Parathyroid adenoma (tissue), 2 donors: ENCODE measurements at regions not wholly inside any gene's neighbourhood (a gene's known extent, or its start where the extent isn't known, plus 50 kb on each side); places are given as distances from the start of the nearest gene placed in this dataset.
"Not testable (repeated sequence)": the region's sequence is repeated elsewhere in the genome, so short reads cannot be mapped to it uniquely, and the experiment has no call there.

ENCODE experiments used
- H2AFZ ChIP-seq: fragments of 300-600 bp; sonication (generic); one replicate; pipeline ENCODE4 v1.7.0; 2017; ENCODE audit warnings: antibody characterized with exemption, mild to moderate bottlenecking
- H3K27ac ChIP-seq: fragments of 300-600 bp; sonication (generic); one replicate; pipeline ENCODE4 v1.7.0; 2017
- H3K27me3 ChIP-seq: fragments of 300-600 bp; sonication (generic); one replicate; pipeline ENCODE4 v1.7.0; 2017; ENCODE audit warnings: low read length; ENCODE audit not compliant: control insufficient read depth, insufficient read depth
- H3K36me3 ChIP-seq: fragments of 300-600 bp; sonication (generic); one replicate; pipeline ENCODE4 v1.7.0; 2017; ENCODE audit warnings: low read length; ENCODE audit not compliant: control insufficient read depth, insufficient read depth
- H3K4me1 ChIP-seq: fragments of 300-600 bp; sonication (generic); one replicate; pipeline ENCODE4 v1.7.0; 2017; ENCODE audit warnings: control low read depth
- H3K4me2 ChIP-seq: fragments of 300-600 bp; sonication (generic); one replicate; pipeline ENCODE4 v1.7.0; 2017; ENCODE audit warnings: low read length
- H3K4me3 ChIP-seq: fragments of 300-600 bp; sonication (generic); one replicate; pipeline ENCODE4 v1.7.0; 2017; ENCODE audit warnings: low read depth, low read length
- H3K79me2 ChIP-seq: fragments of 300-600 bp; sonication (generic); one replicate; pipeline ENCODE4 v1.7.0; 2017; ENCODE audit warnings: control low read depth
- H3K9ac ChIP-seq: fragments of 300-600 bp; sonication (generic); one replicate; pipeline ENCODE4 v1.7.0; 2017; ENCODE audit warnings: mild to moderate bottlenecking
- H3K9me3 ChIP-seq: fragments of 300-600 bp; sonication (generic); one replicate; pipeline ENCODE4 v1.7.0; 2017; ENCODE audit warnings: low read length; ENCODE audit not compliant: control insufficient read depth
- TF ChIP-seq, protein P1 (sequence below): fragments of 300-600 bp; sonication (generic); IDR thresholded peaks from one replicate; pipeline ENCODE4 v1.7.0; 2017; ENCODE audit warnings: antibody characterized with exemption, mild to moderate bottlenecking
- donor health status: primary hyperparathyroidism.

DNA sequence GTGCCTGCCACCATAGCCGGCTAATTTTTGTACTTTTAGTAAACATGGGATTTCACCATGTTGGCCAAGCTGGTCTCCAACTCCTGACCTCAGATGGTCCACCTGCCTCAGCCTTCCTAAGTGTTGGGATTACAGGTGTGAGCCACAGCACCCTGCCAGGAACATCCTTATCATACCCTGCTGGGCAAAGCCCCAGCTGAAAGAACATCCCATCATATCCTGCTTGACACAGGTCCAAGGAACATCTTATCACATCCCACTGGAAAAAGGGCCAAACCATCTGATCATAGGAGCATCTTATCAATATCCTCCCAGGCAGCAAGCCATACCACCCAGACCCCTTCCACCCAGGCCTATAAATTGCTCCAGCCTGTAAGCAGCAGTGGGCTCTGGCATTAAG lies 1109.2 kb upstream of the CDH8 start:
- no peaks in the 10 kb centered on the region for H3K36me3 ChIP-seq
- TF ChIP-seq, protein P1, sequence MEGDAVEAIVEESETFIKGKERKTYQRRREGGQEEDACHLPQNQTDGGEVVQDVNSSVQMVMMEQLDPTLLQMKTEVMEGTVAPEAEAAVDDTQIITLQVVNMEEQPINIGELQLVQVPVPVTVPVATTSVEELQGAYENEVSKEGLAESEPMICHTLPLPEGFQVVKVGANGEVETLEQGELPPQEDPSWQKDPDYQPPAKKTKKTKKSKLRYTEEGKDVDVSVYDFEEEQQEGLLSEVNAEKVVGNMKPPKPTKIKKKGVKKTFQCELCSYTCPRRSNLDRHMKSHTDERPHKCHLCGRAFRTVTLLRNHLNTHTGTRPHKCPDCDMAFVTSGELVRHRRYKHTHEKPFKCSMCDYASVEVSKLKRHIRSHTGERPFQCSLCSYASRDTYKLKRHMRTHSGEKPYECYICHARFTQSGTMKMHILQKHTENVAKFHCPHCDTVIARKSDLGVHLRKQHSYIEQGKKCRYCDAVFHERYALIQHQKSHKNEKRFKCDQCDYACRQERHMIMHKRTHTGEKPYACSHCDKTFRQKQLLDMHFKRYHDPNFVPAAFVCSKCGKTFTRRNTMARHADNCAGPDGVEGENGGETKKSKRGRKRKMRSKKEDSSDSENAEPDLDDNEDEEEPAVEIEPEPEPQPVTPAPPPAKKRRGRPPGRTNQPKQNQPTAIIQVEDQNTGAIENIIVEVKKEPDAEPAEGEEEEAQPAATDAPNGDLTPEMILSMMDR: no peak
- H3K27me3 ChIP-seq: no peaks in the 10 kb centered on the region
- H3K4me1 ChIP-seq: no peaks in the 10 kb centered on the region
- H3K27ac ChIP-seq: no peak overlapping the region
- no peaks in the 10 kb centered on the region for H3K79me2 ChIP-seq
- no peak overlapping the region for H3K4me3 ChIP-seq
- H3K9ac ChIP-seq: no peak overlapping the region
- no peak overlapping the region for H3K4me2 ChIP-seq
- H2AFZ ChIP-seq: no peak overlapping the region
- no peaks in the 10 kb centered on the region for H3K9me3 ChIP-seq

DNA sequence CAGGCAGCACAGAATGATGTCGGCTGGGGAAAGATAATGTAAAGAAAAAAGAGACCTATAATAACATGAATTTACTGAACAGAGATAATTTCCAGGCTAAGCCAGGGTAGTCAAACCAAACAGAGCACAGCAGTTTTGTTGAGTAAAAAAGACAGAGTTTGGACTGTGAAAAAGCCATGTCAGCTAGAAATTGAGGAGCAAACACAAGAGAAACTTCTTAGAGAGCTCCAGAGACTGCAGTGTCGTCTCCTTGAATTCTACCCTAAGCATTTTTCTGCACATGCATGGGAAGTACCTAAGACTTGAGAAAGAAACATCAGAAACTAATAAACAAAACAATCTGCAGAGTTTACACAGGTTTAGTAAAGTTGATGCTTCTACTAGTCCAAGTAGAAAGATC lies 1098.8 kb upstream of the CDH8 start:
- H3K9me3 ChIP-seq: no peaks in the 10 kb centered on the region
- H3K36me3 ChIP-seq: no peaks in the 10 kb centered on the region
- no peak overlapping the region for H3K4me3 ChIP-seq
- no peaks in the 10 kb centered on the region for H3K27me3 ChIP-seq
- H3K4me1 ChIP-seq: no peaks in the 10 kb centered on the region
- H3K79me2 ChIP-seq: no peaks in the 10 kb centered on the region
- TF ChIP-seq, protein P1: no peak
- no peak overlapping the region for H2AFZ ChIP-seq
- H3K27ac ChIP-seq: no peak overlapping the region
- H3K4me2 ChIP-seq: no peak overlapping the region
- no peak overlapping the region for H3K9ac ChIP-seq

DNA sequence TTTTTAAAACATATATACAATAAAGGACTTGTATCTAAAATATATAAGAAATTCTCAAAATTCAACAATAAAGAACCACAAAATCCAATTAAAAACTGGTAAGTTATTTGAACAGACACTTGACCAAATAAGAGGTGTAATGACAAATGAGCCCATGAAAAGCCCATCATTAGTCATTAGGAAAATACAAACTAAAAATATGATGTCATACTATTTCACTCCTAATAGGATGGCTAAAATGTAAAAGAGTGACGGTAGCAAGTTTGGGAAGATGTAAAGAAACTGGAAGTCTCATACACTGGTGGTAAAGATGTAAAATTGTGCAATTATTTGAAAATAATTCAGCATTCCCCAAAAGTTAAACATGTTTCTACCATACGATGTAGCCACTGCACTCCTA lies 1095.3 kb upstream of the CDH8 start:
- no peaks in the 10 kb centered on the region for H3K36me3 ChIP-seq
- TF ChIP-seq, protein P1: no peak
- no peaks in the 10 kb centered on the region for H3K4me1 ChIP-seq
- no peak overlapping the region for H3K27ac ChIP-seq
- H3K79me2 ChIP-seq: no peaks in the 10 kb centered on the region
- H3K9ac ChIP-seq: no peak overlapping the region
- H2AFZ ChIP-seq: no peak overlapping the region
- no peak overlapping the region for H3K4me2 ChIP-seq
- no peaks in the 10 kb centered on the region for H3K9me3 ChIP-seq
- H3K27me3 ChIP-seq: no peaks in the 10 kb centered on the region
- no peak overlapping the region for H3K4me3 ChIP-seq

DNA sequence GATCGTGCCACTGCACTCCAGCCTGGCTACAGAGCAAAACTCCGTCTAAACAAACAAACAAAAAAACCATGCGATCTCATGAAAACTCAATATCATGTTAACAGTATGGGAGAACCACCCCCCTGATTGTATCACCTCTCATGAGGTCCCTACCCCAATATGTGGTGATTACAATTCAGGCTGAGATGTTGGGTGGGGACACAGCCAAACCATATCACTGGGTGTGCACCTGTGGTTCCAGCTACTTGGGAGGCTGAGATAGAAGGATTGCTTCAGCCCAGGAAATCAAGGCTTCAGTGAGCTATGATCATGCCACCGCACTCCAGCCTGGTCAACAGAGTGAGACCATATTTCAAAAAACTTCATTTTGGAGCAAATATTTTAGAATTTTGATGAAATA lies 1094.7 kb upstream of the CDH8 start:
- Histone ChIP-seq H3K27me3 (no peaks in the 10 kb centered on the region), H3K36me3 (no peaks in the 10 kb centered on the region), H3K9me3 (no peaks in the 10 kb centered on the region), H3K27ac (no peak overlapping the region), H3K4me2 (no peak overlapping the region), H3K9ac (no peak overlapping the region), H3K4me3 (no peak overlapping the region), H3K79me2 (no peaks in the 10 kb centered on the region), H3K4me1 (no peaks in the 10 kb centered on the region), H2AFZ (no peak overlapping the region)
- TF ChIP-seq, protein P1: no peak

DNA sequence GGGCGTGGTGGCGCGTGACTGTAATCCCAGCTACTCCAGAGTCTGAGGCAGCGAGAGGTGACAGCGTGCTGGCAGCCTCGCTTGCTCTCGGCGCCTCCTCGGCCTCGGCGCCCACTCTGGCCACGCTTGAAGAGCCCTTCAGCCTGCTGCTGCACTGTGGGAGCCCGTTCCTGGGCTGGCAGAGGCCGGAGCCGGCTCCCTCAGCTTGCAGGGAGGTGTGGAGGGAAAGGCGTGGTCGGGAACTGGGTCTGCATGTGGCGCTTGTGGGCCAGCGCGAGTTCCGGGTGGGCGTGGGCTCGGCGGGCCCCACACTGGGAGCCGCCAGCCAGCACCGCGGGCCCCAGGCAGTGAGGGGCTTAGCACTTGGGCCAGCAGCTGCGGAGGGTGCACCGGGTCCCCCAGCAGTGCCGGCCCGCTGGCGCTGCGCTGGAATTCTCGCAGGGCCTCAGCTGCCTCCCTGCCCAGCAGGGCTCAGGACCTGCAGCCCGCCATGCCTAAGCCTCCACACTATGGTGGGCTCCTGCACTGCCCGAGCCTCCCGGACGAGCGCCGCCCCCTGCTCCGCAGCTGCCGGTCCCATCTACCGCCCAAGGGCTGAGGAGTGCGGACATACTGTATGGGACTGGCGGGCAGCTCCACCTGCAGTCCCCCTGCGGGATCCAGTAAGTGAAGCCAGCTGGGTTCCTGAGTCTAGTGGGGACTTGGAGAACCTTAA lies 1093.3 kb upstream of the CDH8 start:
- Histone ChIP-seq H3K4me1 (no peaks in the 10 kb centered on the region), H3K9ac (no peak overlapping the region), H2AFZ (no peak overlapping the region), H3K27me3 (no peaks in the 10 kb centered on the region), H3K9me3 (no peaks in the 10 kb centered on the region), H3K36me3 (no peaks in the 10 kb centered on the region), H3K4me3 (no peak overlapping the region), H3K79me2 (no peaks in the 10 kb centered on the region), H3K4me2 (no peak overlapping the region), H3K27ac (no peak overlapping the region)
- TF ChIP-seq, protein P1: no peak

DNA sequence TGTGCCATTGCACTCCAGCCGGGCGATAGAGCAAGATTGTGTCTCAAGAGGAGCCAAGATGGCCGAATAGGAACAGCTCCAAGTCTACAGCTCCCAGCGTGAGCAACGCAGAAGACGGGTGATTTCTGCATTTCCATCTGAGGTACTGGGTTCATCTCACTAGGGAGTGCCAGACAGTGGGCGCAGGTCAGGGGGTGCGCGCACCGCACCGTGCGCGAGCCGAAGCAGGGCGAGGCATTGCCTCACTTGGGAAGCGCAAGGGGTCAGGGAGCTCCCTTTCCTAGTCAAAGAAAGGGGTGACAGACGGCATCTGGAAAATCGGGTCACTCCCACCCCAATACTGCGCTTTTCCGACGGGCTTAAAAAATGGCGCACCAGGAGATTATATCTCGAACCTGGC lies 1083.7 kb upstream of the CDH8 start:
- H3K36me3 ChIP-seq, H3K9ac ChIP-seq, H3K9me3 ChIP-seq, H3K27me3 ChIP-seq, H3K4me2 ChIP-seq, H3K79me2 ChIP-seq, H3K27ac ChIP-seq, H2AFZ ChIP-seq, H3K4me3 ChIP-seq, H3K4me1 ChIP-seq: not testable (repeated sequence)
